ENCODE measurements at regions not wholly inside any gene's neighbourhood (a gene's known extent, or its start where the extent isn't known, plus 50 kb on each side); places are given as distances from the start of the nearest gene placed in this dataset.
"Not testable (repeated sequence)": the region's sequence is repeated elsewhere in the genome, so short reads cannot be mapped to it uniquely, and the experiment has no call there.

DNA sequence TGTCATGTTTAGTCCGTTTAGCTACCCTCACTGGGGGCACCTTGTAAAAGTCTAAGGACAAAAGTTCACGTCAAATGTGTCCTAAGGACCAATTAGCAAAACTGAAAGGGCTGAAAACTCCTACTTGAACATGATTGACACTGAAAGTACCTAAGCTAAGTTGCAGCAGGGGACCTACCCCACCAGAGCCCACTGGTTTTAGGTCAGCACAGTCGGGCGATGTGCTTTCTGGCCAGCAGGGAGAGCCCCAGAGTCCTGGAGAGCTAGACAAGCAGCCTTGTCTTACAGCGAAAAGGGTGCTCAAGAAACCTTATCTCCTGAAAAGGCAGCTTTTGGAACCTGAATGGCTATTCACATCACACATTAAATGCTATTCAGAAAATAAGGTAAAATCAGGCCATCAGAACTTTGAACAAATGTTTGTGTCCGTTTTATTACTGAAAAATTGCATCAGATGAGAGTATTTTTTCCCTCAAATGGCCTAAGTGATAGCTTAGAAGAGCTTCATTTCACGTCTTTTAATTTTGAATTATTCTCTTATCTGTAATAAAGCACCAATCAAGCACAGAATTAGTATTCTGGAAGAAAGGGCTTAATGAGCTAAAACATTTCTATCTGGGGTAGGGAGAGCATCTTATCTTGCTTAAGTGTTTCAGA lies 52.2 kb upstream of the MKI67 start:
- DNase-seq (ENCODE audit: low read depth in 2 of 2): peak; percentile 17 to 24

DNA sequence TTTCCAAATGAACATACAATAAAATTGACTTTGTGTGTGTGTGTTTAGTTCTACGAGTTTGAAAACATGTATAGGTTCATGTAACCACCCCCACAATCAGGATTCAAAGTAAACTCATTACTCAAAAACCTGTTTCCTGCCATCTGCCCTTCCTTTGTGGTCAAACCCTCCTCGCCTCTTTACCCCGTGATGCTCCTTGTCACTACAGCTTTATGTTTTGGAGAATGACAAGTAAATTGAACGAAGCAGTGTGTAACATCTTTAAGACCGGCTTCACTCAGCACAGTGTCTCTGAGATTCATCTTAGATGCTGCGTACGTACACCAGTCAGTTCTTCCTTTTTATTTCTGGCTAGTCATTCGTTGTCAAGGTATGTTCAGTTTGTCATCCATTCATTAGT lies 54.6 kb upstream of the MKI67 start:
- DNase-seq (ENCODE audit: low read depth in 2 of 2): peak in 1 of 2 donors; percentile 5

DNA sequence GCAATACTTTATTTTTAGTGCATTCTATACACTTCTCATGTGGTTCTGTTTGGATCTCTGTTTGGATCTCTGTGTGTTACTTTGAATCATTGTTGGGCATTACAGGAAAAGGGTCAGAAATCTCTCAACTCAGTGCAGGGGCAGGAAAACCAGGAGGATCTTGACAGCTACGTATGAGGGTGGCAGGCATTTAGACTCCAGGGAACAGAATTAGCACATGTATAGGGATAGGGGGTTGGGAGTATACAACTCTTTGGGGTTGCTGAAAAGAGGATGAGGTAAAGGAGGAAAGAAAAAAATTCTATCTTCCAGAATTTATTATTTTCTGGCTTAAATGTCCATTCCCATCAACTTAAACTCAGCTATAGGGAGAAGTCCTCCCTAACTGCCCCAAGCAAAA lies 59.4 kb upstream of the MKI67 start:
- DNase-seq (ENCODE audit: low read depth in 2 of 2): no peak

DNA sequence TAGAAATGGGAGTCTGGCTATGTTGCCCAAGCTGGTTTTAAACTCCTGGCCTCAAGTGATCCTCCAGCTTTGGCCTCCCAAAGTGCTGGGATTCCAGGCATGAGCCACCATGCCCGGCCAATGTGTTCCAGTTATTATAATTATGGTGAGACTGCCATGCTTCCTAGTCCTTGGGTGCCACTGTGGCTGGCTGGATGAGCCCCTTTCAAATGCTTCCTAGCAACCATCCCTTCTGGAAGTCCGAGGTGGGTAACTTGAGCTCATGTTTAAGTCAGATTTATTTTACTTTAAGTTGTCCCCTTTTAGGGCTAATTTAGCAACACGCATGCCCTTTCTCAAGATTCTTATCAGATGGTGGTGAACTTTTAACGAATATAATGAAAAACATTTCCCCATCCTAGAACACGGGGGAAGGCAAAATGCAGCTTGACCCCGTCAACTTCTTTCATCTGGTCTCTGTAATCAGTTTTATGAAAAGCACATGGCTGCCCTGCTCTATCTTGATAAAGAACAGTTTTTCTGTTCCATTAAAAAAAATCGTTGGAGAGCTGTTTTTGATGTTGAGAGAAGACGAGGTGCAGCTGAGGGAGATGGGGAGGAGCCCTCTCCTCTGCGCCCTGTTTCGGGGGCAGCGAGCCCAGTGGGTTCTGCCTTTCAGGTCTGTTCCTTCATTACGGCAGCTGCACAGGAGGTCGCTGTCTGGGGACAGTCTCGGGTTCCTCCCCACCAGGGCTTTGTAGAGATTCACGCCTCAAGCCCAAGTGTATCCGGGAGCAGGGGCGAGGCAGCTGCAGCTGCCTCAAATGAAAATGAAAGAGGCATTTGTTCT lies 61.0 kb upstream of the MKI67 start:
- DNase-seq (ENCODE audit: low read depth in 2 of 2): peak in 1 of 2 donors; percentile 3

DNA sequence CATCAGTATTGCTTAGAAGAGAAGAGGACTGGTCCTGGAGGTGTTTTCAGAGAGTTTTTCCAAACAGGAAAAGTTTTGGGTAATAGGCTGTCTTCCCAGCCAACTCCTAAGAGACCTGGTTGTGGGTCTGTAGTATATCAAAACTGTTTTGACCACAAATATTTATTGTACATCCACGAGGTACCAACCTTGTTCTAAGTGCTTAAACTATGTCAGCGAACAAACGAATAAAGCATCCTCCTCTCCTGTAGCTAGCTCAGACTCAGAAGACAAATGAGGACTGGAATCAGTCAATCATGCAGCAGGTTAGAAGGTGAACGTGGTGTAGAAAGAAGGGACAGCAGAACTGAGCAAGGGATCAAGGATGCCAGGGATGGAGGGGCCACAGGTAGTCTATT lies 61.6 kb upstream of the MKI67 start:
- DNase-seq (ENCODE audit: low read depth in 2 of 2): no peak

DNA sequence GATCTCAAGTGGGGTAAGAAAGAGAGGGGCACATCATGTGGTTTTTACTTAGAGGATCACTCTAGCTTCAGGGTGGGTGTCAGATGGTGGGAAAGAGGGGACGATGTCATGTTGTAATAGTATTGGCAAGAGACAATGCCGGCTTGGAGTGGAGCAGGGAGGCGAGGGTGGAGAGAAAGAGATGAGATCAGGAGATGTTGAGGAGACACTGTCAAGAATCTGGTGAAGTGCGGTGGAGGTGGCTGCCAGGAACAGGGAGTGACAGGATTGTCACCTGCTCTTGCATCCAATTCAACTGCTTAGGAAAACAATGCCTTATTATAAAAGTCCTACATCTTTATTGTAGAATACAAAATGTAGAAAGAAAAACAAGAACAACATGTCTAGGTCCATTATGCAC lies 63.0 kb upstream of the MKI67 start:
- no peak for DNase-seq (ENCODE audit: low read depth in 2 of 2)

DNA sequence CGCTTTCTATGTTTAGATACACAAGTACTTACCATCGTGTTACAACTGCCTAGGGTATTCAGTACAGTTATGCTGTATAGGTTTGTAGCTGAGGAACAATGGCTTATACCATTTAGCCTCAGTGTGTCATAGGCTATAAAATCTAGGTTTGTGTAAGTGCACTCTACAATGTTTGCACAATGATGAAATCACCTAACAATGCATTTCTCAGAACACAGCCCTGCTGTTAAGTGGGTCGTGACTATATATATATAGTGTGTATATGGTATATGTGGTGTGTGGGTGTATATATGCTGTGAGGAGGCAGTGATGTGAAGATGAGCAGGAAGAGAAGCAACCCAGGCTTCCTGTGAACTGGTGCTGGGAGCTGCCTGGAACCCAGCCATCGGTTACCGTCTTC lies 65.6 kb upstream of the MKI67 start:
- DNase-seq (ENCODE audit: low read depth in 2 of 2): no peak

DNA sequence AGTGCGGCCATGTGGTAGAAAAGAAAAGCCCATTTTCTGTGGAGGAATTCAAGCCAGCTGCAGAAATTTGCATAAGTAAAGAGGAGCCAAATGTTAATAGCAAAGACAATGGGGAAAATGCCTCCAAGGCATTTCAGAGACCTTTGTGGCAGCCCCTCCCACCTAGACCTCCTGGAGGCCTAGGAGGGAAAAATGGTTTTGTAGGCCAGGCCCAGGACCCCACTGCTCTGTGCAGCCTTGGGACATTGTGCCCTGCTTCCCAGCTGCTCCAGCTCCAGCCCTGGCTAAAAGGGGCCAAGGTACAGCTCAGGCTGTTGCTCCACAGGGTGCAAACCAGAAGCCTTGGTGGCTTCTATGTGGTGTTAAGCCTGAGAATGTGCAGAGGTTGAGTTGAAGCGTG lies 75.6 kb upstream of the MKI67 start:
- DNase-seq (ENCODE audit: low read depth in 2 of 2): not testable (repeated sequence)

DNA sequence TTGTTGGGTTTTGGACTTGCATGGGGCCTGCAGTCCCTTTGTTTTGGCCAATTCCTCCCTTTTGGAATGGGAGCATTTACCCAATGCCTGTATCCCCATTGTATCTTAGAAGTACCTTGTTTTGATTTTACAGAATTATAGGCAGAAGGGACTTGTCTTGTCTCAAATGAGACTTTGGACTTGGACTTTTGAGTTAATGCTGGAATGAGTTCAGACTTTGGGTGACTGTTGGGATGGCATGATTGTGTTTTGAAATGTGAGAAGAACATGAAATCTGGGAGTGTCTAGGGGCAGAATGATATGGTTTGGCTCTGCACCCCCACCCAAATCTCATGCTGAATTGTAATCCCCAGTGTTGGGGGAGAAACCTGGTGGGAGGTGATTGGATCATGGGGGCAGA lies 76.8 kb upstream of the MKI67 start:
- DNase-seq (ENCODE audit: low read depth in 2 of 2): no peak

DNA sequence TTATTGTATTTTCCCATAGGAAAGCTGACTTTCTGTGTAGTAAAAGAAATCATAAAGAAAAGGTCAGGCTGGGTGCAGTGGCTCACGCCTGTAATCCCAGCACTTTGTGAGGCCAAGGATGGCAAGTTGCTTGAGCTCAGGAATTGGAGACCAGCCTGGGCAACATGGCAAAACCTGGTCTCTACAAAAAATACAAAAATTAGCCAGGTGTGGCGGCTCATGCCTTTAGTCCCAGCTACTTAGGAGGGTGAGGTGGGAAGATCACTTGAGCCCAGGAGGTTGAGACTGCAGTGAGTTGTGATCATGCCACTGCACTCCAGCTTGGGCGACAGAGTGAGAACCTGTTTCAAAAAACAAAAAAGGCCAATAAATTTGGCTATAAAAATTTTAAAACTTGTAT lies 79.4 kb upstream of the MKI67 start:
- DNase-seq (ENCODE audit: low read depth in 2 of 2): not testable (repeated sequence)

DNA sequence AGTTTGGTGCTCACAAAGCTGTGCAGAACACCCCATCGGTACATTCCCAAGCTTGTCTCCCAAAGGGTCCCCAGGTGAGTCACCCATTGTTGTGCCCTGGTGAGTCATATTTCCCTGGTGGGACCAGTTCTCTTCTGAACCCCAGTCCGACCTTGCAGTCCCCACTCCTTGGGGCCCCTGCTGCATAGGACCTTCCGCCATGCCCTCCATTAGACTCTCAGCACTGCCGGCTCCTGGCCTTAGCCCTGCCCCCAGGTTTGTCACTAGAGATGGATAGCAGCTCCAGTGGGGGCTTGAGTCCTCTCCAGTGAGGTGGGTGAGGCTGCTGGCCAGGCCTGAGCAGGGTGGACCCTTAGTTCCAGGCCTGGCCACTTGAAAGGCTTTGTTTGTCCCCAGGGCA lies 80.5 kb upstream of the MKI67 start:
- DNase-seq (ENCODE audit: low read depth in 2 of 2): no peak

DNA sequence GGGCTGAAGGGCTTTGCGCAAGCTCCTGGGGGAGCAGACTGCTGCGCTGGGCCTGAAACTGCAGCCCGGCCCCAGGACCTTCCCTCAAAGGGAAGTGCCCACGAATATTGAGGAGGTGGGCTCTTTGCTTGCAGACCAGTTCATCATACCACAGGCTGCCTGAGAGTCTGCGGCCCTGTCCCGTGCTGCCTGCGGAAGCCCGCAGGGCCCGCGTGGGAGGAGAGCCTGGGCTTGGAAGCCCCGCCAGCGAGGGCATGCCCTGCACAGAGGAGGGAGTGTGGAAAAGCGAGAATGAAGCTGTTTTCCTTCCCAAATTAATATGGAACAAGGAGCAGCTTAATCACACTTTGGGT lies 83.6 kb upstream of the MKI67 start:
- no peak for DNase-seq (ENCODE audit: low read depth in 2 of 2)

DNA sequence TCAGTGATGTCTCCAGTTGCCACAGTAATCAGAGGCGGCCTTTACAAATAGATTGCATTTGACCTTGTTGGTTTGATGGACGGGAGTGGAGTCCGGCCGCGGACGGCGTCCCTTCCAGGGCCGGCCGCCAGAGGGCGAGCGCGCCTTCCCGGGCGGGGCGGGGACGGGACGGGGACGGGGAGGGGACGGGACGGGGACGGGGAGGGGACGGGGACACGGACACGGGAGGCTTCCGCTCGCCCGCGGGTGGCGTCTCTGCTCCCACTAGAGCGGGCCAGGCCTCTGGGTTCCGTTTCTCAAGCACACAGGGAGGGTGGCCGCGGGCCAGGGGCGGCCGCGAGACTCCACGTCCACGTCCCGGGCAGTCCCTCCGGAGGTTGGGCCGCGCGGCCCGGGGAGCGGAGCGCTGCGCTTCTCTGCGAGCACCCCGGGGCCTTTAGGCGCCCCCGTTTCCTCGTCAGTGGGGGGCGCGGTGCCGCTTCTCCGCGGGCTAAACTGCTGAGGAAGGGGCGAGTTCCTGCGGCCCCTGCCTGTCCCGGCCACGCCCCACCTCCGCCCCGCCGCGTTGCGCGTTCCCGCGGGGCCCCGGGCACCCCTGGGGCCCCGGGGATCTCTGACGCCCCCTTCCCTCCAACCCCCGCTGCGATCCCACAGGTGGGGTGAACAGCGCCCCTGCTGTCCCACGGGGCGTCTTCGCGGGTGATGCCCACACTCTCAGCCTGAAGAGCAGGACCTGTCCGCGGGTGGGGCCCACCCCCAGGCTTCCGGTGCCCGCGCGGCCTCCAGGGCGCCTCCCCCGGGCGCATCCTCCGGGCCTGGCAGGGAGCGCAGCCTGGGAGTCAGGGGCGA lies 84.2 kb upstream of the MKI67 start:
- DNase-seq (ENCODE audit: low read depth in 2 of 2): peak; percentile 68

DNA sequence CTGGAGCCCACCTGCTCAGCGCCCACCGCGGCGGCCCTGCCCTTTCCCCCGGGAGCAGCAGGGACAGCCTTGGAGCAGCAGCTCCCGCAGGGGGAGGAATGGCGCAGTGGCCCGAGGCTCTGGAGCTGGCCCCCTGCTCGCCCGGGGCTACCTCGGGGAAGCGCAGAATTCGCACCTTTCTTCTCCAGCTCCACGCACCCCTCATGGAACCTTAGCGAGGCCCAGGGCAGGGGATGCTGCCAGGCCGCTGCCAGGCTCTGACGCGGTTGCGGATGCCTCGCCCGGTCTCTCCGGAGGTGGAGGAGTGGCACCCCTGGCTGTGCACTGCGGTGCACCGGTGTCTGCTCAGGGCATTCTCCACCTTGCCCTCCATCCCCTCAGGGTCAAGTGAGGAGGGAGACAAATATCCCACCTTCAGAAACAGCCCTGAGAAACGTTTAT lies 84.9 kb upstream of the MKI67 start:
- DNase-seq (ENCODE audit: low read depth in 2 of 2): no peak

DNA sequence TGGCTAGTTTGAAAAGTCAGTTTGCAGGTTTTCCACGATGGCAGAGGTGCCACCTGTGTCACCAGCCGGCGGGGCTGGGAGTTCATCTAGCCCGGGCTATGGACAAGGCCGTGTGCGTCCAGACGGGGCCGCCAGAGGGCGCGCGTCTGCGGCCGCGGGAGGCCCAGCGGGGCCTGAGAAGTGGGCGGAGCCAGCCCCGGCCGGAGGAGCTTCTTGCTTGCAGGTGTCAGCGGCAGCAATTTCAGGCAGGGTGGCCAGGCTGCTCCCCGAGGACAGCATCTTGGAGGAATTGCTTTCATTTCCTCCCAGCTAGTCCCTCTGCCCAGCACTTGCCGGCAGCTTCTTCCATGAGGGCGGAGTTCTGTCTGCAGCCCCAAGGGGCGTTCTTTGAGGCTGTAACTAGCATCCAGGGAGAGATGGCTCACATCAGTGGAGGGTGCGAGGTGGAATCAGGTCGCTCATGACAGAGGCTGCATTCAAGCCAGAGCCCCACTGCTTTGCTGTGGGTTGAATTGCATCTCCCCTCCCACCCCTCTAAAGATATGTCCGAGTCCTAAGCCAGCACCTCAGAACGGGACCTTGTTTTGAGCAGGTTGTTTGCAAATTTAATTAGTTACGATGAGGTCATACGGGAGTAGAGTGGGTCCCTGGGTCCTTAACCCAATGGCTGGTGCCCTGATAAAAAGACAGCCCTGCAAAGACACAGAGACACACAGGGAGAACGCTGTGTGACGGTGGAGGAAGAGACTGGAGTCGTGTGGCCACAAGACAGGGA lies 85.9 kb upstream of the MKI67 start:
- peak; percentile 76 to 78 for DNase-seq (ENCODE audit: low read depth in 2 of 2)

DNA sequence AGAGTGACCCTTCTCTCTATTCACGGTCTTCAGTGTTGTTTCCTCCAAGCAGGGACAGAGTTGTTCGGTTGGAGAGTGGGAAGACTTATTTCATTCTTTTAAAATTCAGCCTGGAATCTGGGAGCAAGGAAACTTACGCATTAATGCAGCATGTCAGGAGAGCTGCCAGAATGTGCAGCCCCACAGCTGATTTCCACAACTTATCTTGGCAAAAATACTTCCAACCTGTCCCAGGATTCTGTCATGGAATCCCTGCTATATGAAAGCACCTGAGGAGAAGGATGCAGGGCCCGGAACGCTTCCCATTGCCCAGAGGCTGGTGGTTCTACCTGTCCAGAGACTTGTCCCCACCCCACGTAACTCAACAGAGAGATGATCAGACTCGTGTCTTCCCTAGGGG lies 86.9 kb upstream of the MKI67 start:
- DNase-seq (ENCODE audit: low read depth in 2 of 2): no peak

DNA sequence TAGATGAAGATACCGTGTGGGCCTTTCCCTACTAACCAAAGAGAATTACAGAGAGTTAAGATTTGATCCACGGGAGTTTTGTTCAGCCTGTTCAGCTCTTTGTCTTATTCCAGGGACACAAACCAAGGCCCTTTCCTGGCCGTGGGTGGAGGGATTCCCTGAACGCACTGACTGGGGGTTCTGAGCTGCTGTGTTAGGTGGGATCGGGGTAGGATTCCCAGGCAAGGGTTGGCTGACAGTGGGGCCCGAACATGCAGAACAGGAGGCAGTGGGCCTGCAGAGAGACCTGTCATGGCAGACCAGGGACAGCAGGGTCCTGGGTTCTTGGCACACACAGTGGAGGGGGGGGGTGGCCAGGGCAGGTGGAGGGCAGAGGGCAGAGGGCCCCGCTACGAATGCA lies 89.5 kb upstream of the MKI67 start:
- DNase-seq (ENCODE audit: low read depth in 2 of 2): no peak

DNA sequence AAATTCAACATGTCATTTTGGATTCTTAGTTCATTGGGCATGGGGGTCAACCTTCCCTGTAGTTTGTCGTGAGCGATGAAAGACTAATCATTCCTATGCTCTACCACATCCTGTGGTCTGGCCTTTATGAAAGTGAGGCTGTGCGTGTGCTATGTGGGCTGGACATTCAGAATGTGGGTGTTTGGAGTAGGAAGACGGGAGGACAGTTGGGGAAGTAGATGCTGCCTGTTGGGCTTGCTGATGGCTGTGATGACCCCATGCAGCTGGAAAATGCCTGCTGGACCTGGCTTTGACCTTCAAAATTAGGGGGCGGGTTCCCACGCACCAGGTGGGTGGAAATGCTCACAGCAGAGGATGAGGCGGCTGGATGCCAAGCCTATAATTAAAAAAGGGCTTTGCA lies 90.9 kb upstream of the MKI67 start:
- DNase-seq (ENCODE audit: low read depth in 2 of 2): no peak

DNA sequence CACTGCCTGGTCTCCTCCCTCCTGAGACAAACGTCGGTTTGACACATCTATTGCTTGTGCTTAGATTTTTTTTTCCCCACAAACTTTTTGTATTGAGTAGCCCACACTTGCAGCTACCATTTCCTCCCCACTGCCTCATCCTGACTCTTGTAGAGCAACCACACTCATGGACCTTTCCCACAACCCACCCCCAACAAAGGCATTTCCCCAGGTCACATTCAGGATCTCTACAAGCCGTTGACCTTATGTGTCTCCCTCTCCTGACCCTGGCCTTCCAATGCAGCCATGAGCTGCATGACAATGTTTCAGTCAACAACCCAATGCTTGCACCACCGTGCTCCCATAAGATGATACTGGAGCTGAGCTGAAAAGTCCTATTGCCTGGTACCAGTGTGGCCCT lies 91.9 kb upstream of the MKI67 start:
- no peak for DNase-seq (ENCODE audit: low read depth in 2 of 2)

DNA sequence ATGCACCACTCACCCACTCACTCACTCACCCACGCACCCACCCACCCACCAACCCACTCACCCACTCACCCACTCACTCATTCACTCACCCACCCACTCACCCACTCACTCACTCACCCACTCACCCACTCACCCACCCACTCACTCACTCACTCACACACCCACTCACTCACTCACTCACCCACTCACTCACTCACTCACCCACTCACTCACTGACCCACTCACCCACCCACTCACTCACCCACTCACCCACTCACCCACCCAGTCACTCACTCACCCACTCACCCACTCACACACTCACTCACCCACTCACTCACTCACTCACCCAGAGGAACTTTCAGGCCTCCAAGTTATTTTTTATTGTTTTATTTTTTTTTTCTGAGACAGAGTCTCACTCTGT lies 93.1 kb upstream of the MKI67 start:
- no peak for DNase-seq (ENCODE audit: low read depth in 2 of 2)

DNA sequence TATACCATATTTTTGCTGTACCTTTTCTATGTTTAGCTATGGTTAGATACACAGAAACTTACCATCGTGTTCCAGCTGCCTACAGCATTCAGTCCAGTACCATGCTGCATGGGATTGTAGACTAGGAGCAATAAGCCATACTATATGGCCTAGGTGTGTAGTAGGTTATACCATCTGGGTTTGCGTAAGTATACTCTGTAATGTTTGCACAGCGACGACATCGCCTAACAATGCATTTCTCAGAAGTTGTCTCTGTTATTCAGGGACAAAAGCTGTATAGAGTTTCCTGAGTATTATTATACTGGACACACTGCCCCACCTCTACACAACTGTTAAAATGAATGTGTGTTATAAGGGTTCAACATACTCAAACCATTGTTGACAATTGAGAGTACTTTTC lies 93.8 kb upstream of the MKI67 start:
- no peak for DNase-seq (ENCODE audit: low read depth in 2 of 2)

DNA sequence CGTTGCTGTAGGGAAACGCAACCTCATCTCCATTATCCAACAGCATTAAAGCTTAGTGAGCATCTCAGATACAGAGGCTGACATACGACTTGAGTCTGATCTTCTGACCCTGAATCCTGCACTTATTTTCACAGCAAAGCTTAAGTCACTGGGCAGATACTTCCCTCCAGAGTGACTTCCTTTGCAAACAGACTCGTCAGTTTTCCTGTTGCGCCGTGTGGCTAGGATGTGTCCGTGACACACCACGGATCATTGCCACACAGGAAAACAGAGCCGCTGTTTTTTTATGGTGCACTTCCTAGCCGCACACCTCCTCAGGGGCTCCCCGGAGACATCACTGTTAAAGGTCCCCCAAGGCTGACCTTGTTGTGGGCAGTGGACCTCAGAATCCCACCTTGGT lies 94.9 kb upstream of the MKI67 start:
- DNase-seq (ENCODE audit: low read depth in 2 of 2): no peak

Measured in stimulated activated CD4-positive, alpha-beta T cell treated with anti-CD3 and anti-CD28 coated beads, Interleukin-4, amount 100 ng/mL, for 48 hours (primary cell).